HG03060 (cell line): ENCODE measurements at regions not wholly inside any gene's neighbourhood (a gene's known extent, or its start where the extent isn't known, plus 50 kb on each side); places are given as distances from the start of the nearest gene placed in this dataset.

Source experiments
- ATAC-seq: cut with Tn5 transposase; IDR thresholded peaks from one replicate; pipeline ENCODE4 v1.9.1; 2021; ENCODE audit warnings: low read depth, moderate number of reproducible peaks; ENCODE audit not compliant: unreplicated experiment

DNA sequence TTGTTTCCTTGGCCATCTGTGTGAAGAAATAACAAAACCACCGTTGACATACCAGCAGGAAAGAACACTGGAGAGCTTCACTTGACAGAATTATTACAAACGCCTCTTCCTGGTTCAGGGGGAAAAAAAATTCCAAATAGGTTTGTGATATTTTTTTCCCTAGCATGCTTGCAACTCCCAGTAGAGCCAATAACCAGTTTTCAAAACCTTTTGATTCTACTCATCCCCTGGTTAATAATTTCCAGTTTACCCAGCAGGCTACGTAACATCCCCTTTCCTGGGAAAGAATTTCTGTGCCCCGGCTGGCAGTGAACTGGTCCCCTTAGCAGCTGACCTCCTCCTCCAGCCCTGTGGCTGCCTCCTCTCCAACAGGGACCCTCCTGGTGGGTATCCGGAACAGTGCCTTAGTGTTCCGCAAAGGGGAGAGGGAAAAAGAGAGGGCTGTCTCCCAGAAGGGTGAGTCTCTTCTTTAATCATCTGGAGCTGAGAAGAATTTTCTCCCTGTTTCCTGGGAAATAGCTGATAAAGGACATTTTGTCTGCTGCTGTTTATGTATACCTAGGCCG is 72.8 kb upstream of the BOD1 start:
- no peak for ATAC-seq

DNA sequence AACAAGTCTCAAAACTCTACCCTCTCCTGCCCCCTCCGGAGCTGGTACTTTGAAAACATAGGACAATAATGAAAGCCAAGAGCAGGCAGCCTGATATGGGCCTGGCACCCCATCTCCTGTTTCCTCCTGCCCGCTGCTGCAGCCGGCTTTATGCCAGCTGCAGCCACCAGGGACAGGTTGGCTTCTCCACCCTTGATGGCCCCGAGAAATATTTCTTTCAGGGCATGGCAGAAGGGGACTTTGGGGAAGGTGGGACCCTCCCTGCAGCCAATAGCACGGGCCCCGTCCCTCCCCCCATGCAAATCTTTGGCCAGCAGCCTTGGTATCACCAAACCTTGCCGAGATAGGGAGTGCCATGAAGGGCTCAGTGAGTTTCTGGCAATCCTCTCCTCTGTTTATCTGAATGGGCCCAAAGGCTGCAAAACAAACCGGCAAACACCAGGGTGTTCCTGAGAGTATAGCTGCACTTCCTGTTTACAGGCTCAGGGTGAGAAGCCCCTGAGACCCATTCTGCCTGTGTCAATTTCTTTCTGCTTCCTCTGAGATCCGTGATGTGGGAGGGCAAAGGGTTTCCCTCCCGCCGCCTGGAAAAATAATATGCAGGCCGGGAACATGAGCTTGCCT is 73.4 kb upstream of the BOD1 start:
- ATAC-seq = no peak

- ATAC-seq = no peak
These were observed 75.5 kb upstream of the BOD1 start for GRCh38 chr5:173691931-173692330.

DNA sequence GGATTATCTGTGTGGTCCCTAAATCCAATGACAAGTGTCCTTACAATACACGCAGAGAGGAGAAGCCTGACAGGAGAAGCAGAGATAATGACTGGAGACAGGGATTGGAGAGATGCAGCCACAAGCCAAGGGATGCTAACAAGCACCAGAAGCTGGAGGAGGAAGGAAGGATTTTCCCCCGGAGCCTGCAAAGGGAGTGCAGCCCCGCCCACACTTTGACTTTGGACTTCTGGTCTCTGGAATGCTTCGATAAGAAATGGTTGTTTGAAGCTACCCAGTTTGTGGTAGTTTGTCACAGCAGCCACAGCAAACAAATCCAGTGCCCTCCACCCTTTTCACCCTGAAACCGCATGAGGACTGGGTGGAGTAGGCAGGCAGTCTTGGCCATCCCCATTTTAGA is 77.2 kb upstream of the BOD1 start:
- ATAC-seq = no peak

DNA sequence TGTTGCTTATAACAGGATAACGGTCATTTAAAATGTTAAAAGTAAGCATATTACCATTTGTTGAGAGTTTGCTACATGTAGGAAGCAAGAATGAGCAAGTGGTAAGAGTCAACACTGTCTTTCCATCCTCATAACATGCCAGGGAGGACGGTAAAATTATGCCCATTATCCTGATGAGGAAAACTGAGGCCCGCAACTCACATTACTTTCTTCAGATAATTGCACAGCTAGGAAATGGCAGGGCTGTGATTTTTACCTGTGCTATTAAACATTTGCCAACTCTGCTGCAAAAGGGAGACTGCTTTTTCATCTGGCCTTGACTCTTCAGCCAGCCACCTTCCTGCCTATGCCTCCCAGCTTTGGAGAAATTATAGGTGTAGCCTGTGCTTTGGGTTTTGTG is 79.8 kb upstream of the BOD1 start:
- no peak for ATAC-seq

- ATAC-seq = no peak
These were observed 81.6 kb upstream of the BOD1 start for GRCh38 chr5:173697931-173698579.

- ATAC-seq = no peak
These were observed 83.5 kb upstream of the BOD1 start for GRCh38 chr5:173699966-173700365.

- ATAC-seq = no peak
These were observed 87.0 kb upstream of the BOD1 start for GRCh38 chr5:173703466-173703865.

DNA sequence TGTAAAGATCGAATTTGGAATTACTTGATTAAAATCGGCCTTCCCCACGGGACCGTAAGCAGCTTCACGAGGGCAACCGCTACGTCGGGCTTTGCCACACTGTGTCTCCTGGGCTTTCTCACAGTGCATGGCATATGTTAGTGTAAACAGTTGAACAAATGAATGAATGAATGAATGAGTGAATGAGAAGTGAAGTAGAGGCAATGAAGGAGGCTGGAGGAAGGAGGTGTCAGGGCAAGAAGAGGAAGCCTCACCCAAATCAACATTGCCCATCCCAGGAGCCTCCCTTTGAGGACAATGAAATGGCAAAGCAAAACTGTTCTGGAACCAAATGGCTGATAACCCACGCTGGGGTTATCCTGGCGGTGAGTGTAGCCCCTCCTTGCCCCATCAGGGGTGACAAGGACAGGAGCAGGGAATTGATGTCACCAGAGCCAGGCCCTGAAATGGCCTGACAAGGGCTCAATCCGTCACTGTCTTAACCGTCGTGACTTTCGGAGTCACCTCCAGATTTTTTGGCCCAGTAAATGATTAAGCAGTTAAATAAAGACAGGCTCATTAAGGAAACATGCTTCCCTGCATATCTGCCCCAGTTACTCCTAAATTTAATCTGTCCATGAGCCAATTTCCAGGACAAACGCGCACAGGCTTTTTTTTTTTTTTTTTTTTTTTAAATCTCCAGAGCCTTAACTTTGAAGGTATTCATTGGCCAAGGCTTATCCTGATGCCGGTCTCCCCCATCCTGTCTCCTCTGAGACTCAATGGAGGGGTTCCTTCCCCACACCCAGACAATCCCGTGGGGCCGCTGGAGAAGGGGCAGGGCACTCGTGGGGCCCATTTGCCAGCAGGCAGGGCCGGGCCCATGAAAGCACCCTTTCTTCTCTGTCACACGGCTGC is 88.4 kb upstream of the BOD1 start:
- ATAC-seq = no peak

DNA sequence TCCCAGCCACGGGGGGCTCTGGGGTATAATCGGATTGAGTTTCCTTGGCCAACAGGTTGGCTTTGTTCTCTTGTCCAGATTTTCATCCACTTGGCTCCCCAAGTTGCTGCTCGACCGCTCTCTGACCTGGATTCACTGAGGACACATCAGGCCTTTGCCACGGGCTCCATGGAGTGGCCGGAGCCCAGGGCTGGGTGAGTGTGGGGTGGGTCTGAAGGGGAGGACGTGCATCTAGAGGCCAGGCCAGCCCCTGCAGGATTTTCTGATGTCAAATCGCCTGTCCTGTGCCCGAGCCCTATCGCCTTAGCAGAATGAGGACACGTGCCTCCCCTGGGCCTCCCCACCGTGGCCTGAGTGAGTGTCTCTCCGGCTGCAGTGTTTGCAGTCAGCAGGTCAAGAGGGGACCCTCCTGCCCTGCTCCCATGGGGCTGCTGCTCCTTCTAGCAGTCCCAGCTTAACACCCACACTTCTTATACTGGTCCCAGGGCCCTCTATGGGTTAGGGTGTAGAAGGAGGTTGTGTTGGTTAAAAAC is 89.1 kb upstream of the BOD1 start:
- ATAC-seq = no peak

GRCh38 chr5:173706700-173707099 is 90.2 kb upstream of the BOD1 start:
- ATAC-seq = no peak

- peak; percentile 68 for ATAC-seq
These were observed 90.9 kb upstream of the BOD1 start for GRCh38 chr5:173707392-173707791.

GRCh38 chr5:173709145-173709544 is 92.7 kb upstream of the BOD1 start:
- no peak for ATAC-seq

- ATAC-seq = no peak
These were observed 93.3 kb upstream of the BOD1 start for GRCh38 chr5:173709761-173710160.

DNA sequence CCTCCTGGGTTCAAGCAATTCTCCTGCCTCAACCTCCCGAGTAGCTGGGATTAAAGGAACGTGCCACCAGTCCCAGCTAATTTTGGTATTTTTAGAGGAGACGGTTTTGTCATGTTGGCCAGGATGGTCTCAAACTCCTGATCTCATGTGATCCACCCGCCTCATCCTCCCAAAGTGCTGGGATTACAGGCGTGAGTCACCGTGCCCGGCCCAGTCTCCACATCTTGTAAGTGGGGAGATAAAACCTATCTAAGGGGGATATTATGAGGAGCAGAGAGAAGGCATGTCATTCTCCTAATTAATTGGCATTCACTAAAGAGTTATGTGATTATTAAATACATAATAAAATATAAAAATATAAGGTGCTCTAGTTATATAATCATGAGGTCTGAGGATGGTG is 94.1 kb upstream of the BOD1 start:
- no peak for ATAC-seq

- no peak for ATAC-seq
These were observed 95.0 kb upstream of the BOD1 start for GRCh38 chr5:173711466-173711865.

- ATAC-seq = no peak
These were observed 96.2 kb upstream of the BOD1 start for GRCh38 chr5:173712609-173713175.

- ATAC-seq = no peak
These were observed 98.3 kb upstream of the BOD1 start for GRCh38 chr5:173714551-173715428.

GRCh38 chr5:173715607-173716006 is 99.2 kb upstream of the BOD1 start:
- no peak for ATAC-seq
